ENCODE measurements at regions not wholly inside any gene's neighbourhood (a gene's known extent, or its start where the extent isn't known, plus 50 kb on each side); places are given as distances from the start of the nearest gene placed in this dataset.

- no peaks in the 10 kb centered on the region for H3K27me3 ChIP-seq
- H3K4me3 ChIP-seq, result no peak overlapping the region
- no peak overlapping the region for H3K27ac ChIP-seq
- TF ChIP-seq EP300 (IDR thresholded peaks at IDR 0.05) (no peak), POLR2A (IDR thresholded peaks at IDR 0.05) (no peak), POLR2AphosphoS5 (IDR thresholded peaks at IDR 0.05) (no peak), CTCF (IDR thresholded peaks at IDR 0.05) (no peak)
- H3K36me3 ChIP-seq, result no peaks in the 10 kb centered on the region
- no peaks in the 10 kb centered on the region for H3K9me3 ChIP-seq
- intact Hi-C loops (cut with DNase I), result no loop called here
- no peaks in the 10 kb centered on the region for H3K4me1 ChIP-seq
- 81 to 85% methylated on average over 5 of the region's 5 CpGs for WGBS, 2 donors
- DNase-seq, result no peak
Measured at GRCh38 chr12:18897823-18898222, 159.9 kb downstream of the CAPZA3 start.

DNA sequence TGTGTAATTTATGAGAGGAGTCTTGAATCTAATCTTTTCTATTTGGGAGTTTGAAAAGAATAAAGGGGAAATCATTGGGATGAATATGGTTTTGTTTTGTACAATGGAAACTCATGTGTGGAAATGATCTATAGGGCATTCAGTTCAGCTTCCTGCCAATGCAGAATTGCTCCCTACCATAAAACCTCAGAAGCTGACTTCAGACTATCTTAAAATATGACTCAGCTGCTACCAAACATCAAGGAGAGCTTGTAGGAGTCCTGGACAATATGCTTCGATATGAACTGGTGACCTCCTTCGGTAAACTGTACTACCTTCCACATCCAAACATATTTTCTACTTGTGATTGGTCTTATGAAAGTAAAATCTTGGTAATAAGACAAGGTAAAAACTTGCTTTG is 160.6 kb downstream of the CAPZA3 start:
- no peak for DNase-seq
- Histone ChIP-seq H3K36me3 (no peaks in the 10 kb centered on the region), H3K9me3 (no peaks in the 10 kb centered on the region), H3K27me3 (no peaks in the 10 kb centered on the region), H3K4me1 (no peaks in the 10 kb centered on the region), H3K4me3 (no peak overlapping the region), H3K27ac (no peak overlapping the region)
- intact Hi-C loops (cut with DNase I), result no loop called here
- no peak for TF ChIP-seq POLR2AphosphoS5 (IDR thresholded peaks at IDR 0.05)
- TF ChIP-seq EP300 (IDR thresholded peaks at IDR 0.05), result no peak
- TF ChIP-seq POLR2A (IDR thresholded peaks at IDR 0.05), result no peak
- no peak for TF ChIP-seq CTCF (IDR thresholded peaks at IDR 0.05)
- 19 to 67% methylated on average over 2 of the region's 2 CpGs for WGBS, 2 donors

- Histone ChIP-seq H3K4me1 (no peaks in the 10 kb centered on the region), H3K27ac (no peak overlapping the region), H3K27me3 (no peaks in the 10 kb centered on the region), H3K9me3 (no peaks in the 10 kb centered on the region), H3K4me3 (no peak overlapping the region), H3K36me3 (no peaks in the 10 kb centered on the region)
- WGBS, 2 donors, result 91 to 95% methylated on average over 3 of the region's 3 CpGs
- no peak for TF ChIP-seq CTCF (IDR thresholded peaks at IDR 0.05)
- TF ChIP-seq EP300 (IDR thresholded peaks at IDR 0.05), result no peak
- DNase-seq, result no peak
- intact Hi-C loops (cut with DNase I), result no loop called here
Measured at GRCh38 chr12:18899162-18899561, 161.2 kb downstream of the CAPZA3 start.

GRCh38 chr12:18899678-18900317 is 161.9 kb downstream of the CAPZA3 start:
- no peak overlapping the region for H3K27ac ChIP-seq
- WGBS, 2 donors, result 89 to 96% methylated on average over 8 of the region's 8 CpGs
- intact Hi-C loops (cut with DNase I), result no loop called here
- no peak for TF ChIP-seq CTCF (IDR thresholded peaks at IDR 0.05)
- no peak for TF ChIP-seq POLR2A (IDR thresholded peaks at IDR 0.05)
- no peak for TF ChIP-seq POLR2AphosphoS5 (IDR thresholded peaks at IDR 0.05)
- no peak for TF ChIP-seq EP300 (IDR thresholded peaks at IDR 0.05)
- no peaks in the 10 kb centered on the region for H3K27me3 ChIP-seq
- no peak overlapping the region for H3K4me3 ChIP-seq
- H3K4me1 ChIP-seq, result no peaks in the 10 kb centered on the region
- no peak for DNase-seq
- H3K36me3 ChIP-seq, result no peaks in the 10 kb centered on the region
- no peaks in the 10 kb centered on the region for H3K9me3 ChIP-seq

- no peak for DNase-seq
- no peak overlapping the region for H3K4me3 ChIP-seq
- no peak overlapping the region for H3K27ac ChIP-seq
- no peaks in the 10 kb centered on the region for H3K27me3 ChIP-seq
- TF ChIP-seq CTCF (IDR thresholded peaks at IDR 0.05) (no peak), EP300 (IDR thresholded peaks at IDR 0.05) (no peak), POLR2AphosphoS5 (IDR thresholded peaks at IDR 0.05) (no peak), POLR2A (IDR thresholded peaks at IDR 0.05) (no peak)
- no peaks in the 10 kb centered on the region for H3K36me3 ChIP-seq
- peaks cover 0 to 3% (median 0%) of the 10 kb centered on the region in 4 donors for H3K9me3 ChIP-seq
- intact Hi-C loops (cut with DNase I), result no loop called here
- WGBS, 2 donors, result 22 to 58% methylated on average over 2 of the region's 2 CpGs
- no peaks in the 10 kb centered on the region for H3K4me1 ChIP-seq
Measured at GRCh38 chr12:18905134-18905533, 167.2 kb downstream of the CAPZA3 start.

All from sigmoid colon (tissue), 6 donors.